AG04450 (cell line): ENCODE measurements at regions not wholly inside any gene's neighbourhood (a gene's known extent, or its start where the extent isn't known, plus 50 kb on each side); places are given as distances from the start of the nearest gene placed in this dataset.

Experiments
- CTCF ChIA-PET: fragments of 300-600, 350-600 bp; formaldehyde crosslinking; extraction: SDS; loops from one replicate; lab custom pipeline; 2022; ENCODE audit warnings: antibody characterized with exemption, inconsistent platforms; lab: Charles Lee
- POLR2A ChIA-PET: fragments of 350-600 bp; formaldehyde crosslinking; extraction: SDS; loops from one replicate; lab custom pipeline; 2021; ENCODE audit warnings: antibody characterized with exemption, inconsistent platforms; lab: Yijun Ruan, JAX
- DNase-seq: peaks from one replicate; pipeline ENCODE4 v3.0.0-alpha.2; 2011; ENCODE audit warnings: low read depth, low spot score
- H3K27ac ChIP-seq: one replicate; pipeline ENCODE4 v1.5.1; 2012; ENCODE audit warnings: low read depth, low read length, control low read depth
- H3K27me3 ChIP-seq: one replicate; pipeline ENCODE4 v1.6.0; 2012; ENCODE audit warnings: low read length; ENCODE audit not compliant: control insufficient read depth, insufficient read depth
- H3K4me3 ChIP-seq: 2 replicates; pipeline ENCODE4 v1.5.1; 2011; ENCODE audit warnings: mild to moderate bottlenecking, low read depth, low read length, control low read depth
- H3K9me3 ChIP-seq: 2 replicates; pipeline ENCODE4 v1.5.1; 2012; ENCODE audit warnings: low read length; ENCODE audit not compliant: control insufficient read depth, insufficient read depth
- TF ChIP-seq, protein P1 (sequence below): IDR thresholded peaks from 2 replicates; pipeline ENCODE4 v1.5.1; 2011; ENCODE audit warnings: low read depth, low read length, control low read depth, inconsistent platforms

DNA sequence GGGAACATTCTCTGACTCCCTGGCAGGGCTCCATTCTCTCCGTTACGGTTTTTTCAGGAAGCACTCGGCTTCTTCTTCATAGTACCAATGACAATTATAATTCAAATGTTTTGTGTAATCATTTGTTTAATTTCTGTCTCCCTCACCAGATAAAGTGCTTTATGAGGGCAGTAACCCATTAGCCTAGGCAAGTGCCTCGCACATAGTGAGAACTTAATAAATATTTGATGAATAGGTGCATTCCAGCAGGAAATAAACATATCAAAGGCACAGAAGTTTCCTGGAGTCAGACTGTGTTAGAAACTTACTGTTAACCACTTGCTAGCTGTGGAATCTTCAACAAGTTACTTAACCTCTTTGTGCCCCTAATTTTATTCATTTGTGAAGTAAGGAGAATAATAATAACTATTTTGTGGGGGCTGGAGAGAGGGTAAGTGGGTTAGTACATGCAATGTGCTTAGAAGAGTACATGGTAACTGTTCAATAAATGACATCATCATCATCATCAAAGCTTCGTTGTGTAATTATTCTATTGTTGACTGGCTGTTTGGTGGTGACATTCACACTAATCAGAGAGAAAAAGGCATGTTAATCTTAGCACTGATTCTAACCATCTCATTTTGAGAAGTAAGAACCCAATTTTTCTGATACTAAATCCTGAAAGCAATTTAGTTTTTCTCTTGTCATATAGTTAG lies 352.3 kb downstream of the INSIG2 start:
- CTCF ChIA-PET = no interaction called here
- POLR2A ChIA-PET = no interaction called here

DNA sequence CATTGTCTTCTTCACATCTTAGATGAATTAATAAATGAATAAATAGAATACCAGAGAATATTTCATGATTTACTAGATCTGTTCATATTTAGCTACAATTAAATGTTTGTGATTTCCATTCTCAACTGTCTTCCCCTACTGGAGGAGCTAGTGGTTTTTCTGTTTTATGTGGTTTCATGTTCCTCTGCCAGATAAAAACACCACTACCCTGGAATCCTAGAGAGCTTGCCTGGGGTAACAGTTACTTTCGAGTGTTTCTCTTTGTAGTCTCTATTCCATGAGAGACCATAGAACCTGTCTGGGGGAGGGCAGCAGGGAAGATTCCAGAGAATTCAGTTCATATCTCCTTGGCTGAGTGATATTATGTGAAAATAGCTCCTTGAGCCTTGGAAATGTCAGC lies 349.2 kb downstream of the INSIG2 start:
- CTCF ChIA-PET = no interaction called here
- TF ChIP-seq, protein P1, sequence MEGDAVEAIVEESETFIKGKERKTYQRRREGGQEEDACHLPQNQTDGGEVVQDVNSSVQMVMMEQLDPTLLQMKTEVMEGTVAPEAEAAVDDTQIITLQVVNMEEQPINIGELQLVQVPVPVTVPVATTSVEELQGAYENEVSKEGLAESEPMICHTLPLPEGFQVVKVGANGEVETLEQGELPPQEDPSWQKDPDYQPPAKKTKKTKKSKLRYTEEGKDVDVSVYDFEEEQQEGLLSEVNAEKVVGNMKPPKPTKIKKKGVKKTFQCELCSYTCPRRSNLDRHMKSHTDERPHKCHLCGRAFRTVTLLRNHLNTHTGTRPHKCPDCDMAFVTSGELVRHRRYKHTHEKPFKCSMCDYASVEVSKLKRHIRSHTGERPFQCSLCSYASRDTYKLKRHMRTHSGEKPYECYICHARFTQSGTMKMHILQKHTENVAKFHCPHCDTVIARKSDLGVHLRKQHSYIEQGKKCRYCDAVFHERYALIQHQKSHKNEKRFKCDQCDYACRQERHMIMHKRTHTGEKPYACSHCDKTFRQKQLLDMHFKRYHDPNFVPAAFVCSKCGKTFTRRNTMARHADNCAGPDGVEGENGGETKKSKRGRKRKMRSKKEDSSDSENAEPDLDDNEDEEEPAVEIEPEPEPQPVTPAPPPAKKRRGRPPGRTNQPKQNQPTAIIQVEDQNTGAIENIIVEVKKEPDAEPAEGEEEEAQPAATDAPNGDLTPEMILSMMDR = no peak
- H3K4me3 ChIP-seq = no peak overlapping the region
- H3K27me3 ChIP-seq = no peaks in the 10 kb centered on the region
- no peaks in the 10 kb centered on the region for H3K9me3 ChIP-seq
- no peak for DNase-seq
- POLR2A ChIA-PET = no interaction called here
- no peak overlapping the region for H3K27ac ChIP-seq

More for the DNA sequence above, 352.3 kb downstream of the INSIG2 start:
- Histone ChIP-seq H3K9me3 (no peaks in the 10 kb centered on the region), H3K27ac (no peak overlapping the region), H3K27me3 (no peaks in the 10 kb centered on the region), H3K4me3 (no peak overlapping the region)
- no peak for DNase-seq
- TF ChIP-seq, protein P1 = no peak

DNA sequence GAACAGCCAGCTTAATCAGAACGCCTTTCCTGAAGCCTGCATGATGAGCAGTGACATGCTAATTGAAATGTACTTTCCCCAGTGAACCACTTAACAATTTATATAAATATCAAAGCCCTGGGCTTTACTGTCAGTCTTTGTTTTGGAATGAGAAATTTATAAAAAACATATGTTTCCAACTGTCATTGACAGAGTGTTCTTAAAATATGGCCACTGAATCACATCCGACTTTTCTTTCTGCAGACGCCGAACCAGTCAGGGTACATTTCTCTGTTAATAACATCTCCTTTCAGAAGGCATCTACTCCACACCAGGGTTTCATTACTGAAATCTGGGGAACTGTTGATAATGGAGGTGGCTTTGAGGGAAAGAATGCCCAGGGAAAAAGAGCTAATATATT lies 343.7 kb downstream of the INSIG2 start:
- no peak overlapping the region for H3K27ac ChIP-seq
- H3K9me3 ChIP-seq = no peaks in the 10 kb centered on the region
- no peaks in the 10 kb centered on the region for H3K27me3 ChIP-seq
- ChIA-PET CTCF (no interaction called here), POLR2A (no interaction called here)
- DNase-seq = no peak
- no peak overlapping the region for H3K4me3 ChIP-seq
- TF ChIP-seq, protein P1 = no peak

DNA sequence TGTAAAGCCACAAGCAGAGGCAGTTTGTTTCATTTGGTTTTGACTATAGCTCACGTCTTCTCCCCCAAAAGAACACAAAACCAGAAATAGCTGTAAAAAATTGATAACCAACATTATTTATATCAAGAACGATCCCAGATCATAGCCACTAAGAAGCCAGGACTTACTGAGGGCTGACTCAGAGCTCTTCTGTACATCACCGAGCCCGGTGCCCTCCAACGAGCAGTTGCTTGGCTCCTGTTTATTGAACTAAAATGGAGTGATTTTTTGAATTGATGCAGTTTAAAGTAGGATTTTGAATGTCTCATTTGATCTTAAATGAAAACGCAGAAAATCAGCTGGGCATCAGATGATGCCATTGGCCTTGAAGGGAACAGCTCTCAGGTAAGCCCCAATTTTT lies 343.3 kb downstream of the INSIG2 start:
- ChIA-PET POLR2A (no interaction called here), CTCF (no interaction called here)
- DNase-seq = no peak
- H3K27ac ChIP-seq = no peak overlapping the region
- no peak overlapping the region for H3K4me3 ChIP-seq
- no peaks in the 10 kb centered on the region for H3K9me3 ChIP-seq
- TF ChIP-seq, protein P1 = no peak
- H3K27me3 ChIP-seq = no peaks in the 10 kb centered on the region

DNA sequence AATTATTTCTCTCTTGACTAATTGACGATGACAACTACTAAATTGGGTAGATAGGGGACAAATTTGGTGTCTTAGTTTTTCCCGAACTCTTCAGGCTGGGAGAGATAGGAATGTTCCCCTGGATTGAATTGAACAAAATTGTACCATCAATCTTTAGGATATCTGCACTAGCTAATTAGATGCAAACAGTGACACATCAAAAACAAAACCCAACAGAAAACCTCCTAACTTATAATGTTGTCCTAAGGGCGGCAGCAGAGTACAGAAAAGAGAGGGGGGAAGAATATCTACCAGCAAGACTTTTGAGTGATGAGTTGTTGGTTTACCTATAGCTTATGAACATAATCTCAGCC lies 342.9 kb downstream of the INSIG2 start:
- H3K27ac ChIP-seq = no peak overlapping the region
- no peaks in the 10 kb centered on the region for H3K27me3 ChIP-seq
- DNase-seq = no peak
- no peak overlapping the region for H3K4me3 ChIP-seq
- POLR2A ChIA-PET = no interaction called here
- CTCF ChIA-PET = no interaction called here
- TF ChIP-seq, protein P1 = peak; percentile 7; the same call in 1 of the 2 replicates
- no peaks in the 10 kb centered on the region for H3K9me3 ChIP-seq
